Activated naive CD4-positive, alpha-beta T cell treated with Interleukin-2 at 50 U/mL for 16 hours (primary cell): ENCODE measurements at regions not wholly inside any gene's neighbourhood (a gene's known extent, or its start where the extent isn't known, plus 50 kb on each side); places are given as distances from the start of the nearest gene placed in this dataset.

ENCODE experiments used
- DNase-seq: peaks from one replicate; pipeline ENCODE4 v3.0.0-alpha.2; 2020

DNA sequence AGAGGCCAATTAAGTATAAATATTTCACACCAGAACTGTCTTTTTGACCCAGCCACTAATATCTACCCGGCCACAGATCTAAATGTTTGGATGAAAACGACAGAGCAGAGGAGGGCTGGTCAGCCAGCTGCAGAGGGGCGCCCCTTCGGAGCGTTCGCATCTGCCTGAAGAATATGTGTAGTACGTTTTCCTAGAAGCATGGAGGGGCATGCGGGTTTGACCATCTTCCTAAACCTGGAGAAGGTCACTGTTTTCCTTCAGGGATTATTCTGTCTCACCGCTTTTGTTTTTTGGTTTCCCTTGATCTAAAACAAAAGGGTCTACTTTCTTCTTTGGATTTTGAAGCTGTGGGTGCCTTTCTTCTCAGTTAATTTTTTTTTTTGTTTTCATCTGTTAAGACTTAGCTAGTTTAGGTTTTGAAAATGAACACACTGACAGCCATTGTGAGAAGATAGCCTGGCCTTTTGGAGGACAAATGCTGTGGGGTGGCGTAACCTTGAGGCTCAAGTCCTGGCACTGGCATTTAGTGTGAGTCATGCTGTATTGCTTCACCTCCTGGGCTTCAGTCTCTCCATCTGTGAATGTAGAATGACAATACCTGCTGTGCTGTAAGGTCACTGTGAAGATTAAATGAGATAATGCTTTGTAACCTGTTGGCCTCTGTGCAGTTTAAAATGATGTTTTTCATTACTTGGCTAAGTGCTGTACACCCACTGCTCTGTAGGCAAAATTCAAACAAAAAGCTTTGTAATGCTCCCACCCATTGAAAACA lies 74.1 kb upstream of the IRF2BP2 start:
- no peak for DNase-seq

GRCh38 chr1:234683127-234683860 lies 73.3 kb upstream of the IRF2BP2 start:
- DNase-seq: no peak

DNA sequence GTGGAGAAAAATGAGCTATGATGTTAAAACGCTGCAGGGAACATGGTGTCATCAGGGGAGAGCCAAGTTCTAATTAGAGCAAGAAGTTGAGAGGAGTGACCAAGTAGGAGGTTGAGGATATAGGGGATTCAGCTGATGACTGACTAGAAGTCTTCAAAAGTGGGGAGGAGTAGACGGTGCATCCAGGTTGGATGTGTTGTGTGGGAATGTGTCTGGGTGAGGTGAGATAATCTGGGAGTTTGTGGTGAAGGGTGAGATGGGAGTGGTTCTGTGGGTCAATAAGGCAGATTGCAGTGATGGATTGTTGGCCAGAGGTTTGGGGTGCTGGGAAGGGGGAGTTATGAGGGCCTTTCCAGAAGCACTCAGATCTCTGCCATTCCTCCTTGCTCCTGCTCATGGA lies 72.0 kb upstream of the IRF2BP2 start:
- no peak for DNase-seq

- no peak for DNase-seq
Measured at GRCh38 chr1:234681065-234681464, 71.1 kb upstream of the IRF2BP2 start.

DNA sequence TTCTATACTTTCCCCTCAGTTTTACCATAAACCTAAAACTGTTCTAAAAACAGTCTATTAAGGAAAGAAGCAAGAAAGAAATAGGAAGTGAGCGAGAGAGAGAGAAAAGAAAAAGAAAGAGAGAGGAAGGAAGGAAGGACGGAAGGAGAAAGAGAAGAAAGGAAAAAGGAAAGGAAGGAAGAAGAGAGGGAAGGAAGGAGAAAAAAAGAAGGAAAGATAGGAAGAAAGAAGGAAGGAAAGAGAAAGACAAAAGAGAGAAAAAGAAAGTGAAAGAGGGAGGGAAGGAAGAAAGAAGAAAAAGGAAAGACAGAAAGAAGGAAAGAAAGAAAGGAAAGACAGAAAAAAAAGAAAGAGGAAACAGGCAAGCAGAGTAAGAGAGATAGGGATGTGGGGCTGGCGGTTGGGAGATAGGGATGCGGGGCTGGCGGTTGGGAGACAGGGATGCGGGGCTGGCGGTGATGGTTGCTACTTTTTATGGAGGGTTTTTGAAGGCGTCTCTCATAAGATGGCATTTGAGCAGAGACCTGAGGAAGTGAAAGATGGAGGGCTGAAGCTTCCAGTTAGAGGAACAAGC lies 70.4 kb upstream of the IRF2BP2 start:
- DNase-seq: no peak

DNA sequence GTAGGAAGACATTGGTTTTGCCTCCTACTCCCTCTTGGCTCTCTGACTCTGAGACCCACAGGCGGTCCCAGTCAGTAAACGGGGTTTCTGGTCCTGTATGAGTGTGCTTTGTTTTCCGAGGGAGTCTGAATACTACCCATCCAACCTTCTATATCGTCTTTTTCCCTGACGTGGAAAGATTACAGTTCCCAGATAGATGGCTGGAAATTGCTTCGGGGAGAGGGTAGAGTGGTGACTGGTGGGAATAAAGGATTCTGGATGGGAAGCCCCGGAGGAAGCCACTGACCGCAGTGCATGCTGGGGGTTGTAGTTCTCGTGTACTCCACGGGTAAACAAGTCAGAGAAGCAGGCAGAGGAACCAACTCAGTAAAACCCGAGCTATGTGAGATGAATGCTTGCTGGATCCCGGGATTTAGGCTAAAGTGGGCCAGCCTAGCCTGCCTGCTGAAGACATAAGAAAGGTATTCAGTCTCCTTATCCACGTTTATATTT lies 66.2 kb upstream of the IRF2BP2 start:
- peak; percentile 54 for DNase-seq

- DNase-seq: no peak
Measured at GRCh38 chr1:234675572-234675971, 65.6 kb upstream of the IRF2BP2 start.

DNA sequence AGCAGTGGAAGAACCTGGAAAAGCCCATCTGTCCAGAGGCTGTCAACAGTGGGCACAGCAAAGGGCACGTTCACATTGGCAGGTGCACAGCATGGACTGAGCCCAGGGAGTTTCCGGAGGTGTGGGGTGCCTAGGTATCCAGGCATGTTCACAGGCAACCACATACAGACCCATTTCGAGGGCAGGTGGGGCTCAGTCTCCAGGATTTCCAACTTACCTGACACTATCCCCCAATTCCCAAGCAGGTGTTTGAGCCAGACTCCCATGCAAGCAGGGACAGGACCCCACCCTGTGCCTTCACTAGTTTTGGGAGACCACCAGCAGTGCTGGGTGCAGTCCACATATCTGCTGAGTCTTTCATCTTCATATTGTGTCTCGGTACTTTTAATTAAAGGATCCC lies 65.0 kb upstream of the IRF2BP2 start:
- DNase-seq: no peak

DNA sequence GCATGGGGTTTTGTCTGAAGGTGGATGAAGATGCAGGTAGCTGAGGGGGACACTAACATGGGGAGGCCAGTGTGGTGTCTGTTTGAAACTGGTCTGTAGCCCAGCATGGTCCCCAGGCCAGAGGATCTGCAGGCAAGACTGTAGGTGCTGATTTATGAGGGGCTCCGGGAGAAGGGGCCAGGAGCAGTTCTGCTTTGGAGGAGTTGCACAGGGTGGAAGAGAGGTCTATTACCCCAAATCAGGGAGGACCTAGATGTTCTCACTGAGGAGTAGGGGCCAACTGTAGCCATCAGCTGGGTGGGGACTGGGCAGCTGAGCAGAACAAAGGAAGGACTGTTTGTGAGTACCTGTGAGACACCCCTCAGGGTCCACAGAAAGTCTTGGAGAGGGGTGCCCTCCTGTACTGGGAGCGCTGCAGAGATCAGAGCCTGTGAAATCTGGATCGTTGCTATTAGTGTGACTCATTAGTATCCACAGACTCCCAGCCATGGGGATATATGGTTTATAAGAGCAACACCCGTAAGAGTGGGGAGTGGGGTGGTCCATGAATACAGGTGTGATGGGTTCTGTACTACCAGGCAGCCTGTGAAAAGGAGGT lies 64.3 kb upstream of the IRF2BP2 start:
- DNase-seq: no peak

- DNase-seq: no peak
Measured at GRCh38 chr1:234672349-234673135, 62.6 kb upstream of the IRF2BP2 start.

DNA sequence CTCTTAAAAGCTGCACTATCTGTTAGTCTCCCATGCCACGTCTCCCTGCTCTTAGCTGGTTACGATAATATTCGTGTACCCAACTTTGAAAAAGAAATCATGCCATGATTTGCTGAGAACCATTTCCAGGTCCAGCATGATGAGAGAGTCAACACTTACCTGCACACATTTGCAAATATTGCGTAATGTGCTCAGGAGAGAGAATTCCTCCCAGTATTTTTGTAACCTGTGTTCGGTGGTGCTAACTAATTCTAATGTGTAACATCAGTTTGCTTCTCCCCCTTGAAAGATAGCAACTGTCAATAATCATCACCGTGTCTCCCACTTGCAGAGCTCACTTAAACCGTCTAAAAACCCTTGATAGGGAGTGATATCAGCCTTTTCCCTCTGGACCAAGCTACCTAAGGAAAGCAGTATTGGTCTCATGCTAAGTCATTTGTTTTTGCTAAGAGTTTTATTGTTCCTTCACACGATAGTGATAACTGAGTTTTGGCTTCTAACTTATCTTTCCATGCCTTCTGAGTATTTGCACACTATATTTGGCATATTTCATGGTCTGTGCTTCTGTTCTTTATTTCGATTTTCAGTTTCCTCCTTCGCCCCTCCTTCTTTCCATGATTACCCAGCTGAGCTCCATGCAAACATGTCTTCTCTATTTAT lies 61.1 kb upstream of the IRF2BP2 start:
- no peak for DNase-seq

GRCh38 chr1:234669499-234669898 lies 59.5 kb upstream of the IRF2BP2 start:
- DNase-seq: no peak

DNA sequence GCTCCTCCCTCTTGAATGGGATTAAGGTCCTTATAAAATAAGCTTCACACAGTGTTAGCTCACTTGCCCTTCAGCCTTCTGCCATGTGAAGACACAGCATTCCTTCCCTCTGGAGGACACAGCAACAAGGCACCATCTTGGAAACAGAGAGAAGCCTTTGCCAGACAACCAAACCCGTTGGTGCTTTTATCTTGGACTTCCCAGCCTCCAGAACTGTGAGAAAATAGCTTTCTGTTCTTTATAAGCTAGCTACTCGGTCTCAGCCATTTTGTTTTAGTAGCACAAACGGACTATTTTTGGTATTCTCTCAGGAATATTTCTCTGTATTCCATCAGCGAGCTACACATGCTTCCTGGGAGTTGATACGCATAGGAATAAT lies 58.6 kb upstream of the IRF2BP2 start:
- no peak for DNase-seq

GRCh38 chr1:234667600-234668576 lies 57.9 kb upstream of the IRF2BP2 start:
- DNase-seq: no peak

GRCh38 chr1:234666761-234667160 lies 56.8 kb upstream of the IRF2BP2 start:
- no peak for DNase-seq

DNA sequence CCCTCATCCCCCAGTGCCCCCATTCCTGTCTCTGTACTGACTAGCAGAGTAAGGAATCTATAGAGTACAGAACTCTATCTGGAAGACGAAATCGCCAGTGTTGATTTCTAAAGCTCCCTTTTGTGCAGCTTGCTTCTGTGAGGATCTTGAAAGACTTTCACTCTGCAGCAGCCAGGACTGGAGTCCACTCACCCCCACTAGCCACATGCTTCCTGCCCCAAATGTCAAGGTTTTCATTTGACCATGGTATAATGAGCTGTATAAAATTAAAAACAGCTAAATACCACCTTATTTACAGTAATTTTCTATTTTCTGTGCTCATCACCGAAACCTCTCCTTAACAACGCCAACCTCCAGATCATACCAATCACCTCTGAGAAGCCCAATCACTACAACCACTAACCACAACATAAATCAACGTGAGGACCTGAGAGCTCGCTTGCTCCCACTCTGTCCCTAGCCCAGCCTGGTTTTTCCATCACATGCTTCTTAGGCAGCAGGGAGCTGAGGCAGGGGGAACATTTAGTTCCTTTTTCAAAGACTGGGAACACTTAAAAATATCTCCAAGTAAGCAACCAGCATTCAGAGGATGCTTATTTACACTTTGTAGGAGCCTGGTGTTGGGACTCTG lies 56.1 kb upstream of the IRF2BP2 start:
- no peak for DNase-seq

GRCh38 chr1:234662148-234662547 lies 52.2 kb upstream of the IRF2BP2 start:
- DNase-seq: no peak

- DNase-seq: no peak
Measured at GRCh38 chr1:234661317-234661928, 51.4 kb upstream of the IRF2BP2 start.

GRCh38 chr1:234660536-234661316 lies 50.7 kb upstream of the IRF2BP2 start:
- DNase-seq: no peak
